ENCODE measurements at regions not wholly inside any gene's neighbourhood (a gene's known extent, or its start where the extent isn't known, plus 50 kb on each side); places are given as distances from the start of the nearest gene placed in this dataset.
"Not testable (repeated sequence)": the region's sequence is repeated elsewhere in the genome, so short reads cannot be mapped to it uniquely, and the experiment has no call there.

DNA sequence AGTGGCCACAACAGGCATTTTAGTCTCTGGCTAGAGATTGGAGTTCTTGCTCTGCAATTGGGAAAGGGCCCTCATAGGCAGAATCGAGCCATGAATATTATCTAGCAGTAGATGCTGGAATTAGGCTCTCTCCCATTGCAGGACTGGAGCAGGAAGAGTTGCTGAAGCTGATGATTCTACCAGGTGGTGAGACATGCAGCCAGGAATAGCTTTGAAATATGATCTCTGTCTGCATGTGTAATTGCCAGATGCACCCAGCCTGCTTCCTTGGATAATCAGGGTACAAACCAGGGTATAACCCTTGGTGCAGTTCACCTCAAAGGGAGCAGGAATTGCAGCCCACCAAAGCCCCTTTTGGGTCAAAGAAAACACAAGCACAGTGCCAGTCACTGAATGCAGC is 211.4 kb upstream of the FTMT start:
- no peak overlapping the region for H3K4me2 ChIP-seq
- H3K4me3 ChIP-seq: no peak overlapping the region
- WGBS (ENCODE audit: missing lambda C conversion rate): 0% methylated on average over 1 of the region's 1 CpG
- TF ChIP-seq RARB (CRISPR knock-in tag; IDR thresholded peaks at IDR 0.05) (no peak), HOXA7 (CRISPR knock-in tag; IDR thresholded peaks at IDR 0.05) (no peak), PHF8 (IDR thresholded peaks at IDR 0.05; ENCODE audit: borderline replicate concordance, low read depth) (no peak), KDM1A (IDR thresholded peaks at IDR 0.05; ENCODE audit: low read depth) (no peak), ZNF302 (CRISPR knock-in tag; IDR thresholded peaks at IDR 0.05) (no peak), MAZ (IDR thresholded peaks at IDR 0.05; ENCODE audit: borderline replicate concordance, low read depth, low read length) (no peak), FOXS1 (CRISPR knock-in tag; IDR thresholded peaks at IDR 0.05) (no peak), NFE2L2 (conservative IDR thresholded peaks at IDR 0.05; ENCODE audit: low read length) (no peak), ZFP36 (IDR thresholded peaks at IDR 0.05; ENCODE audit: borderline replicate concordance, partially characterized antibody) (no peak), ESRRA (IDR thresholded peaks at IDR 0.05; ENCODE audit: borderline replicate concordance, low read length) (no peak), CBX8 (IDR thresholded peaks at IDR 0.05) (no peak), EHMT2 (IDR thresholded peaks at IDR 0.05; ENCODE audit: low read depth) (no peak), ZC3H11A (IDR thresholded peaks at IDR 0.05) (no peak), MAFK (IDR thresholded peaks at IDR 0.05; ENCODE audit: partially characterized antibody) (no peak), TP53 (CRISPR knock-in tag; IDR thresholded peaks at IDR 0.05) (no peak), POLR2AphosphoS2 (conservative IDR thresholded peaks at IDR 0.05; ENCODE audit: low read length) (no peak), HOXB13 (CRISPR knock-in tag; IDR thresholded peaks at IDR 0.05; ENCODE audit: low read depth) (no peak)
- TF ChIP-seq, protein P1, sequence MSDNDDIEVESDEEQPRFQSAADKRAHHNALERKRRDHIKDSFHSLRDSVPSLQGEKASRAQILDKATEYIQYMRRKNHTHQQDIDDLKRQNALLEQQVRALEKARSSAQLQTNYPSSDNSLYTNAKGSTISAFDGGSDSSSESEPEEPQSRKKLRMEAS (IDR thresholded peaks at IDR 0.05): no peak
- ChIA-PET POLR2A (no interaction called here), CTCF (no interaction called here)
- H3K27ac ChIP-seq: no peak overlapping the region
- FAIRE-seq: no peak
- no peaks in the 10 kb centered on the region for H3K4me1 ChIP-seq
- DNase-seq (ENCODE audit: low read depth in 1 of 2, low spot score in 1 of 2): no peak
- no peaks in the 10 kb centered on the region for H3K9me3 ChIP-seq
- no peak for ATAC-seq

DNA sequence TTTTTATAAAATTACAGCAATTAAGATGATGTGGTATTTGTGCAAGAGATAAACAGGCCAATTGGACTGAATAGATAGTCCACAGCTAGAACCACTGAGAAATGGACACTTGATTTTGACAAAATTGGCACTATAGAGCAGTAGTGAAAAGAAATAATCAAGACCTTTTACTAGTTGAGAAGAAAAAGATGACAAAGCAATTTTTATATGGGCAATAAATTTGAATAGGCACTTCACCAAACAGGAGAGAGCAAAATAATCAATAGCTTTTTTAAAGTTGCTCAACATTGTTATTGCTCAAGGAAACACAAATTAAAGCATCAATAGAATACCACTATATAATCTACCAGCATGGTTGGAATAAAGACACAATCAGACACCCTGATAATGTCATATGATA is 193.5 kb upstream of the FTMT start:
- Histone ChIP-seq H3K9me3 (no peaks in the 10 kb centered on the region), H3K4me2 (no peak overlapping the region), H3K27ac (no peak overlapping the region), H3K4me3 (no peak overlapping the region), H3K4me1 (no peaks in the 10 kb centered on the region)
- no peak for ATAC-seq
- ChIA-PET CTCF (interaction anchor here (1.0 kb wide), 1 partner anchor 170 kb away, joined by 4 read pairs; no protein-coding TSS in a partner anchor), POLR2A (no interaction called here)
- no peak for DNase-seq (ENCODE audit: low read depth in 1 of 2, low spot score in 1 of 2)
- FAIRE-seq: no peak
- TF ChIP-seq MAFK (IDR thresholded peaks at IDR 0.05; ENCODE audit: partially characterized antibody) (peak; percentile 73), EHMT2 (IDR thresholded peaks at IDR 0.05; ENCODE audit: low read depth) (no peak), CHD4 (IDR thresholded peaks at IDR 0.05; ENCODE audit: borderline replicate concordance) (no peak), CBX2 (IDR thresholded peaks at IDR 0.05; ENCODE audit: borderline replicate concordance, low read depth) (no peak), NR3C1 (IDR thresholded peaks at IDR 0.05) (no peak), RNF2 (IDR thresholded peaks at IDR 0.05; ENCODE audit: borderline replicate concordance, low read depth) (no peak), RFX5 (IDR thresholded peaks at IDR 0.05) (no peak), HOXB13 (CRISPR knock-in tag; IDR thresholded peaks at IDR 0.05; ENCODE audit: low read depth) (no peak)
- TF ChIP-seq, protein P1 (IDR thresholded peaks at IDR 0.05): no peak

DNA sequence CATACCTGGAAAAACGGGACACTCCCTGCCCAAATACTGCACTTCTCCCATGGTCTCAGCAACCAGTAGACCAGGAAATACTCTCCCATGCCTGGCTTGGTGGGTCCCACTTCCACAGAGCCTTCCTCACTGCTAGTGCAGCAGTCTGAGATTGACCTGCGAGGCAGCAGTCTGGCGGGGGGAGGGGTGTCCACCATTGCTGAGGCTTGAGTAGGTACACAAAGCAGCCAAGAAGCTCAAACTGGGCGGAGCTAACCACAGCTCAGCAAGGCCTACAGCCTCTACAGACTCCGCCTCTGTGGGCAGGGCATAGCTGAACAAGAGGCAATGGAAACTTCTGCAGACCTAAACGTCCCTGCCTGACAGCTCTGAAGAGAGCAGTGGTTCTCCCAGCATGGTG is 191.5 kb upstream of the FTMT start:
- no peak overlapping the region for H3K4me2 ChIP-seq
- H3K4me1 ChIP-seq: no peaks in the 10 kb centered on the region
- H3K27ac ChIP-seq: no peak overlapping the region
- no peak for TF ChIP-seq POLR2AphosphoS2 (conservative IDR thresholded peaks at IDR 0.05; ENCODE audit: low read length)
- no peak for TF ChIP-seq SMC3 (IDR thresholded peaks at IDR 0.05)
- no peak for TF ChIP-seq HEYL (CRISPR knock-in tag; IDR thresholded peaks at IDR 0.05)
- TF ChIP-seq, protein P2, sequence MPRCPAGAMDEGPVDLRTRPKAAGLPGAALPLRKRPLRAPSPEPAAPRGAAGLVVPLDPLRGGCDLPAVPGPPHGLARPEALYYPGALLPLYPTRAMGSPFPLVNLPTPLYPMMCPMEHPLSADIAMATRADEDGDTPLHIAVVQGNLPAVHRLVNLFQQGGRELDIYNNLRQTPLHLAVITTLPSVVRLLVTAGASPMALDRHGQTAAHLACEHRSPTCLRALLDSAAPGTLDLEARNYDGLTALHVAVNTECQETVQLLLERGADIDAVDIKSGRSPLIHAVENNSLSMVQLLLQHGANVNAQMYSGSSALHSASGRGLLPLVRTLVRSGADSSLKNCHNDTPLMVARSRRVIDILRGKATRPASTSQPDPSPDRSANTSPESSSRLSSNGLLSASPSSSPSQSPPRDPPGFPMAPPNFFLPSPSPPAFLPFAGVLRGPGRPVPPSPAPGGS (IDR thresholded peaks at IDR 0.05): no peak
- TF ChIP-seq, protein P3, sequence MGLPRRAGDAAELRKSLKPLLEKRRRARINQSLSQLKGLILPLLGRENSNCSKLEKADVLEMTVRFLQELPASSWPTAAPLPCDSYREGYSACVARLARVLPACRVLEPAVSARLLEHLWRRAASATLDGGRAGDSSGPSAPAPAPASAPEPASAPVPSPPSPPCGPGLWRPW (IDR thresholded peaks at IDR 0.05): no peak
- TF ChIP-seq FOSL2 (IDR thresholded peaks at IDR 0.05): no peak
- TF ChIP-seq FOSL2 (CRISPR knock-in tag; IDR thresholded peaks at IDR 0.05): no peak
- POLR2A ChIA-PET: no interaction called here
- no peak for ATAC-seq
- no peak for DNase-seq (ENCODE audit: low read depth in 1 of 2, low spot score in 1 of 2)
- FAIRE-seq: no peak
- WGBS (ENCODE audit: missing lambda C conversion rate): 17% methylated on average over 6 of the region's 6 CpGs
- CTCF ChIA-PET: interaction anchor here (0.6 kb wide), 1 partner anchor 443 kb away, joined by 3 read pairs; no protein-coding TSS in a partner anchor
- H3K9me3 ChIP-seq: no peaks in the 10 kb centered on the region
- no peak overlapping the region for H3K4me3 ChIP-seq

DNA sequence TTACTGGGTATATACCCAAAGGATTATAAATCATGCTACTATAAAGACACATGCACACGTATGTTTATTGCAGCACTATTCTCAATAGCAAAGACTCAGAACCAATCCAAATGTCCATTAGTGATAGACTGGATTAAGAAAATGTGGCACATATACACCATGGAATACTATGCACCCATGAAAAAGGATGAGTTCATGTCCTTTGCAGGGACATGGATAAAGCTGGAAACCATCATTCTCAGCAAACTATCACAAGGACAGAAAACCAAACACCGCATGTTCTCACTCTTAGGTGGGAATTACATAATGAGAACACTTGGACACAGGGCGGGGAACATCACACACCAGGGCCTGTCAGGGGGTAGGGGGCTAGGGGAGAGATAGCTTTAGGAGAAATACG is 186.1 kb upstream of the FTMT start:
- 20% methylated on average over 4 of the region's 4 CpGs for WGBS (ENCODE audit: missing lambda C conversion rate)
- ATAC-seq; H3K27ac ChIP-seq; H3K9me3 ChIP-seq; H3K4me3 ChIP-seq; DNase-seq (ENCODE audit: low read depth in 1 of 2, low spot score in 1 of 2); POLR2A ChIA-PET; H3K4me2 ChIP-seq; H3K4me1 ChIP-seq; FAIRE-seq; CTCF ChIA-PET: not testable (repeated sequence)
